ENCODE measurements at regions not wholly inside any gene's neighbourhood (a gene's known extent, or its start where the extent isn't known, plus 50 kb on each side); places are given as distances from the start of the nearest gene placed in this dataset.

GRCh38 chr13:89822467-89822866 is 1525.0 kb upstream of the MIR17HG start:
- DNase-seq (ENCODE audit: low spot score): no peak

GRCh38 chr13:89827552-89827951 is 1519.9 kb upstream of the MIR17HG start:
- DNase-seq (ENCODE audit: low spot score): no peak

- no peak for DNase-seq (ENCODE audit: low spot score)
Measured at GRCh38 chr13:89828506-89828905, 1519.0 kb upstream of the MIR17HG start.

- no peak for DNase-seq (ENCODE audit: low spot score)
Measured at GRCh38 chr13:89831157-89831556, 1516.3 kb upstream of the MIR17HG start.

GRCh38 chr13:89832827-89833226 is 1514.7 kb upstream of the MIR17HG start:
- DNase-seq (ENCODE audit: low spot score): no peak

- DNase-seq (ENCODE audit: low spot score): no peak
Measured at GRCh38 chr13:89843621-89844020, 1503.9 kb upstream of the MIR17HG start.

GRCh38 chr13:89845874-89846273 is 1501.6 kb upstream of the MIR17HG start:
- no peak for DNase-seq (ENCODE audit: low spot score)

GRCh38 chr13:89846926-89847585 is 1500.4 kb upstream of the MIR17HG start:
- no peak for DNase-seq (ENCODE audit: low spot score)

- DNase-seq (ENCODE audit: low spot score): no peak
Measured at GRCh38 chr13:89852570-89852969, 1494.9 kb upstream of the MIR17HG start.

GRCh38 chr13:89856512-89856911 is 1491.0 kb upstream of the MIR17HG start:
- no peak for DNase-seq (ENCODE audit: low spot score)

GRCh38 chr13:89857502-89857901 is 1490.0 kb upstream of the MIR17HG start:
- no peak for DNase-seq (ENCODE audit: low spot score)

- no peak for DNase-seq (ENCODE audit: low spot score)
Measured at GRCh38 chr13:89862011-89862690, 1485.3 kb upstream of the MIR17HG start.

- DNase-seq (ENCODE audit: low spot score): no peak
Measured at GRCh38 chr13:89862691-89863036, 1484.8 kb upstream of the MIR17HG start.

- DNase-seq (ENCODE audit: low spot score): no peak
Measured at GRCh38 chr13:89865164-89866064, 1482.1 kb upstream of the MIR17HG start.

GRCh38 chr13:89869312-89869711 is 1478.2 kb upstream of the MIR17HG start:
- DNase-seq (ENCODE audit: low spot score): no peak

- no peak for DNase-seq (ENCODE audit: low spot score)
Measured at GRCh38 chr13:89878904-89879303, 1468.6 kb upstream of the MIR17HG start.

- no peak for DNase-seq (ENCODE audit: low spot score)
Measured at GRCh38 chr13:89880201-89880600, 1467.3 kb upstream of the MIR17HG start.

- no peak for DNase-seq (ENCODE audit: low spot score)
Measured at GRCh38 chr13:89883893-89884448, 1463.5 kb upstream of the MIR17HG start.

- DNase-seq (ENCODE audit: low spot score): no peak
Measured at GRCh38 chr13:89890806-89891205, 1456.7 kb upstream of the MIR17HG start.

- DNase-seq (ENCODE audit: low spot score): no peak
Measured at GRCh38 chr13:89891416-89891815, 1456.1 kb upstream of the MIR17HG start.

GRCh38 chr13:89897681-89898080 is 1449.8 kb upstream of the MIR17HG start:
- DNase-seq (ENCODE audit: low spot score): no peak

GRCh38 chr13:89899302-89900103 is 1448.0 kb upstream of the MIR17HG start:
- no peak for DNase-seq (ENCODE audit: low spot score)

Data from ecto neural progenitor cell (in vitro differentiated cells).